SK-N-SH (cell line): ENCODE measurements at regions not wholly inside any gene's neighbourhood (a gene's known extent, or its start where the extent isn't known, plus 50 kb on each side); places are given as distances from the start of the nearest gene placed in this dataset.

Experiments
- CTCF ChIA-PET: fragments of 300-600, 350-600 bp; formaldehyde crosslinking; extraction: SDS; loops from one replicate; lab custom pipeline; 2021; lab: Yijun Ruan, JAX
- POLR2A ChIA-PET: fragments of 350-600 bp; sonication (Branson Sonifier 250); formaldehyde crosslinking; extraction: SDS; loops from one replicate; lab custom pipeline; 2020; ENCODE audit warnings: antibody characterized with exemption, inconsistent platforms; lab: Yijun Ruan, JAX
- DNase-seq: peaks from one replicate; pipeline ENCODE4 v3.0.0; 2012
- H2AFZ ChIP-seq: fragments of 200-600 bp; sonication (generic); 2 replicates; pipeline ENCODE4 v1.8.1; 2016; ENCODE audit warnings: antibody characterized with exemption, mild to moderate bottlenecking, low read depth
- H3F3A ChIP-seq: fragments of 200-600 bp; sonication (generic); replicated peaks from 2 replicates; pipeline ENCODE3; 2016; ENCODE audit warnings: antibody characterized with exemption, mild to moderate bottlenecking; ENCODE audit not compliant: insufficient read depth
- H3K27ac ChIP-seq, 2 experiments: fragments of 200-500 bp in 1 of 2; fragments of 200-600 bp in 1 of 2; sonication (Bioruptor generic) in 1 of 2; sonication (generic), shearing (Covaris generic) in 1 of 2; 2 replicates each; pipeline versions ENCODE4 v1.5.1 to v1.6.1; 2014 to 2016; ENCODE audit warnings: low read depth in 2 of 2, inconsistent platforms in 1 of 2, low read length in 1 of 2, mild to moderate bottlenecking in 1 of 2, mixed read lengths in 1 of 2
- H3K27me3 ChIP-seq: fragments of 200-600 bp; sonication (generic), shearing (Covaris generic); 2 replicates; pipeline ENCODE4 v1.6.1; 2016; ENCODE audit warnings: mixed run types; ENCODE audit not compliant: insufficient read depth
- H3K36me3 ChIP-seq, 2 experiments: fragments of 200-500 bp in 1 of 2; fragments of 200-600 bp in 1 of 2; sonication (Bioruptor generic) in 1 of 2; sonication (generic) in 1 of 2; replicated peaks in 1 of 2; 2 replicates each; pipeline versions ENCODE3 to v1.5.1; 2014 to 2016; ENCODE audit warnings: low read length in 1 of 2, mild to moderate bottlenecking in 1 of 2; ENCODE audit not compliant: insufficient read depth in 2 of 2, control insufficient read depth in 1 of 2
- H3K4me1 ChIP-seq, 2 experiments: fragments of 200-500 bp in 1 of 2; fragments of 200-600 bp in 1 of 2; sonication (Bioruptor generic) in 1 of 2; sonication (generic), shearing (Covaris generic) in 1 of 2; 2 replicates each; pipeline versions ENCODE4 v1.5.1 to v1.6.1; 2014 to 2016; ENCODE audit warnings: low read depth in 1 of 2, low read length in 1 of 2, mixed run types in 1 of 2; ENCODE audit not compliant: insufficient read depth in 2 of 2, control insufficient read depth in 1 of 2
- H3K4me2 ChIP-seq: fragments of 200-600 bp; sonication (generic), shearing (Covaris generic); 2 replicates; pipeline ENCODE4 v1.6.1; 2017; ENCODE audit warnings: mixed run types
- H3K4me3 ChIP-seq, 2 experiments: fragments of 200-500 bp in 1 of 2; fragments of 200-600 bp in 1 of 2; sonication (Bioruptor generic) in 1 of 2; sonication (generic), shearing (Covaris generic) in 1 of 2; 2 replicates each; pipeline versions ENCODE4 v1.5.1 to v1.8.1; 2014 to 2016; ENCODE audit warnings: low read depth in 2 of 2, inconsistent platforms in 1 of 2, low read length in 1 of 2, mild to moderate bottlenecking in 1 of 2, mixed read lengths in 1 of 2, moderate library complexity in 1 of 2
- H3K79me2 ChIP-seq: fragments of 200-600 bp; sonication (generic); 2 replicates; pipeline ENCODE4 v1.8.1; 2017; ENCODE audit warnings: mild to moderate bottlenecking; ENCODE audit not compliant: insufficient read depth
- H3K9ac ChIP-seq: fragments of 200-600 bp; sonication (generic); 2 replicates; pipeline ENCODE4 v1.6.1; 2017; ENCODE audit warnings: mixed run types
- H3K9me2 ChIP-seq: fragments of 200-600 bp; sonication (generic); 2 replicates; pipeline ENCODE4 v1.6.1; 2017; ENCODE audit warnings: mixed run types
- H3K9me3 ChIP-seq: fragments of 200-600 bp; sonication (generic); 2 replicates; pipeline ENCODE4 v1.6.1; 2017; ENCODE audit warnings: mixed run types, mild to moderate bottlenecking, moderate library complexity
- H4K20me1 ChIP-seq: fragments of 200-600 bp; sonication (generic); 2 replicates; pipeline ENCODE4 v1.6.1; 2017; ENCODE audit warnings: mild to moderate bottlenecking, mixed run types; ENCODE audit not compliant: insufficient read depth
- CHD2 ChIP-seq: fragments of 150-350 bp; IDR thresholded peaks from 2 replicates; pipeline ENCODE4 v1.6.1; 2018; ENCODE audit warnings: low read length; ENCODE audit not compliant: partially characterized antibody
- ELF1 ChIP-seq: IDR thresholded peaks from 2 replicates; pipeline ENCODE4 v1.4.0; 2012
- EZH2phosphoT487 ChIP-seq: fragments of 200-600 bp; sonication (generic); IDR thresholded peaks from 2 replicates; pipeline ENCODE4 v1.6.1; 2017; ENCODE audit warnings: low read depth, mixed run types, mild to moderate bottlenecking, antibody characterized with exemption, moderate library complexity, borderline replicate concordance
- FOSL2 ChIP-seq: IDR thresholded peaks from 2 replicates; pipeline ENCODE4 v1.4.0; 2012; ENCODE audit warnings: low read depth, mild to moderate bottlenecking, moderate library complexity, borderline replicate concordance
- FOXM1 ChIP-seq: IDR thresholded peaks from 2 replicates; pipeline ENCODE4 v1.4.0; 2012; ENCODE audit warnings: low read depth, mild to moderate bottlenecking
- GABPA ChIP-seq: IDR thresholded peaks from 2 replicates; pipeline ENCODE4 v1.4.0; 2012; ENCODE audit warnings: low read depth, mild to moderate bottlenecking
- JUND ChIP-seq: IDR thresholded peaks from 2 replicates; pipeline ENCODE4 v1.4.0; 2012
- POLR2AphosphoS5 ChIP-seq: IDR thresholded peaks from 2 replicates; pipeline ENCODE4 v1.6.1; 2012; ENCODE audit warnings: low read depth, low read length
- SMC3 ChIP-seq: IDR thresholded peaks from 2 replicates; pipeline ENCODE4 v1.6.1; 2012; ENCODE audit warnings: low read depth, low read length, improper control_type of control experiment
- TAF1 ChIP-seq: IDR thresholded peaks from 2 replicates; pipeline ENCODE4 v1.6.1; 2012; ENCODE audit warnings: low read depth, mild to moderate bottlenecking, low read length, moderate library complexity, borderline replicate concordance
- TEAD4 ChIP-seq: IDR thresholded peaks from 2 replicates; pipeline ENCODE4 v1.4.0; 2012; ENCODE audit warnings: mild to moderate bottlenecking, borderline replicate concordance; ENCODE audit not compliant: insufficient read depth
- WGBS: methylation state at CpG from one replicate; pipeline ENCODE4 v1.1.6; 2017; ENCODE audit warnings: low lambda C conversion rate; 5-methylcytosine and 5-hydroxymethylcytosine counted together
- TF ChIP-seq, protein P1 (sequence below): IDR thresholded peaks from 2 replicates; pipeline ENCODE4 v1.4.0; 2012; ENCODE audit warnings: low read depth
- TF ChIP-seq, protein P2 (sequence below): IDR thresholded peaks from 2 replicates; pipeline ENCODE4 v1.4.0; 2012; ENCODE audit warnings: low read depth, borderline replicate concordance
- TF ChIP-seq, protein P3 (sequence below): fragments of 150-350 bp; IDR thresholded peaks from 2 replicates; pipeline ENCODE4 v1.6.1; 2017; ENCODE audit warnings: antibody characterized with exemption, low read length, low read depth, borderline replicate concordance
- TF ChIP-seq, protein P4 (sequence below): IDR thresholded peaks from 2 replicates; pipeline ENCODE4; 2012
- TF ChIP-seq, protein P5 (sequence below): IDR thresholded peaks from 2 replicates; pipeline ENCODE4 v1.6.1; 2012; ENCODE audit warnings: mild to moderate bottlenecking, low read depth, low read length, moderate library complexity

DNA sequence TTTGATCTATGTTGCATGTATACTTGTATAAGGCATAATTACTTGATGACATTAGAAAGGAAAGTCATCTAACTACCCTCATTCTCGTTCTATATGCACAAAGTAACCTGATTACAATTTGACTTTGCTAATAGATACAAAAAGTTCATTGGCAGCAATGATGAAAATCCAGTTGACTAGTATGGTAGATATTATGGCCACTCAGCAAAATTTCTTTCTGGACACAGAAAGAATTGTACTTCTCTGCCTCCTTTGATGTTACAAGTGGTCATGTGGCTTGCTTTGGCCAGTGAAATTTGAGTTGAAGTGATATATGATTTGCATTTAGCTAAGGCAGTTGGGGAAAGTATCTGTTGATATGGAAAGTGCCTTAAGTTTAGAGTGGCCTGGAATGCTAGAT, 723.7 kb upstream of the ARRDC3 start:
- 55% methylated on average over 1 of the region's 1 CpG for WGBS

More for the DNA sequence above, 723.7 kb upstream of the ARRDC3 start:
- Histone ChIP-seq H3K9me3 (no peaks in the 10 kb centered on the region), H3K27me3 (no peaks in the 10 kb centered on the region), H4K20me1 (no peaks in the 10 kb centered on the region), H3K9ac (no peak overlapping the region), H3K27ac (no peak overlapping the region), H3K4me3 (no peak overlapping the region), H3K79me2 (no peaks in the 10 kb centered on the region), H3K9me2 (no peaks in the 10 kb centered on the region), H3K36me3 (no peaks in the 10 kb centered on the region), H3K4me2 (no peak overlapping the region), H2AFZ (no peak overlapping the region), H3K4me1 (no peaks in the 10 kb centered on the region), H3F3A (no peaks in the 10 kb centered on the region)
- POLR2A ChIA-PET: no interaction called here
- DNase-seq: no peak
- no peak for TF ChIP-seq GABPA
- TF ChIP-seq, protein P1, sequence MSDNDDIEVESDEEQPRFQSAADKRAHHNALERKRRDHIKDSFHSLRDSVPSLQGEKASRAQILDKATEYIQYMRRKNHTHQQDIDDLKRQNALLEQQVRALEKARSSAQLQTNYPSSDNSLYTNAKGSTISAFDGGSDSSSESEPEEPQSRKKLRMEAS: no peak
- TF ChIP-seq ELF1: no peak
- TF ChIP-seq POLR2AphosphoS5: no peak
- TF ChIP-seq FOXM1: no peak
- TF ChIP-seq JUND: no peak
- no peak for TF ChIP-seq TEAD4
- no peak for TF ChIP-seq SMC3
- TF ChIP-seq EZH2phosphoT487: no peak
- TF ChIP-seq FOSL2: no peak
- TF ChIP-seq TAF1: no peak
- TF ChIP-seq, protein P2, sequence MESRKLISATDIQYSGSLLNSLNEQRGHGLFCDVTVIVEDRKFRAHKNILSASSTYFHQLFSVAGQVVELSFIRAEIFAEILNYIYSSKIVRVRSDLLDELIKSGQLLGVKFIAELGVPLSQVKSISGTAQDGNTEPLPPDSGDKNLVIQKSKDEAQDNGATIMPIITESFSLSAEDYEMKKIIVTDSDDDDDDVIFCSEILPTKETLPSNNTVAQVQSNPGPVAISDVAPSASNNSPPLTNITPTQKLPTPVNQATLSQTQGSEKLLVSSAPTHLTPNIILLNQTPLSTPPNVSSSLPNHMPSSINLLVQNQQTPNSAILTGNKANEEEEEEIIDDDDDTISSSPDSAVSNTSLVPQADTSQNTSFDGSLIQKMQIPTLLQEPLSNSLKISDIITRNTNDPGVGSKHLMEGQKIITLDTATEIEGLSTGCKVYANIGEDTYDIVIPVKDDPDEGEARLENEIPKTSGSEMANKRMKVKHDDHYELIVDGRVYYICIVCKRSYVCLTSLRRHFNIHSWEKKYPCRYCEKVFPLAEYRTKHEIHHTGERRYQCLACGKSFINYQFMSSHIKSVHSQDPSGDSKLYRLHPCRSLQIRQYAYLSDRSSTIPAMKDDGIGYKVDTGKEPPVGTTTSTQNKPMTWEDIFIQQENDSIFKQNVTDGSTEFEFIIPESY: no peak
- TF ChIP-seq, protein P3, sequence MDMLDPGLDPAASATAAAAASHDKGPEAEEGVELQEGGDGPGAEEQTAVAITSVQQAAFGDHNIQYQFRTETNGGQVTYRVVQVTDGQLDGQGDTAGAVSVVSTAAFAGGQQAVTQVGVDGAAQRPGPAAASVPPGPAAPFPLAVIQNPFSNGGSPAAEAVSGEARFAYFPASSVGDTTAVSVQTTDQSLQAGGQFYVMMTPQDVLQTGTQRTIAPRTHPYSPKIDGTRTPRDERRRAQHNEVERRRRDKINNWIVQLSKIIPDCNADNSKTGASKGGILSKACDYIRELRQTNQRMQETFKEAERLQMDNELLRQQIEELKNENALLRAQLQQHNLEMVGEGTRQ: no peak
- TF ChIP-seq CHD2: no peak
- TF ChIP-seq, protein P4, sequence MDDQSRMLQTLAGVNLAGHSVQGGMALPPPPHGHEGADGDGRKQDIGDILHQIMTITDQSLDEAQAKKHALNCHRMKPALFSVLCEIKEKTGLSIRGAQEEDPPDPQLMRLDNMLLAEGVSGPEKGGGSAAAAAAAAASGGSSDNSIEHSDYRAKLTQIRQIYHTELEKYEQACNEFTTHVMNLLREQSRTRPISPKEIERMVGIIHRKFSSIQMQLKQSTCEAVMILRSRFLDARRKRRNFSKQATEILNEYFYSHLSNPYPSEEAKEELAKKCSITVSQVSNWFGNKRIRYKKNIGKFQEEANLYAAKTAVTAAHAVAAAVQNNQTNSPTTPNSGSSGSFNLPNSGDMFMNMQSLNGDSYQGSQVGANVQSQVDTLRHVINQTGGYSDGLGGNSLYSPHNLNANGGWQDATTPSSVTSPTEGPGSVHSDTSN: no peak
- TF ChIP-seq, protein P5, sequence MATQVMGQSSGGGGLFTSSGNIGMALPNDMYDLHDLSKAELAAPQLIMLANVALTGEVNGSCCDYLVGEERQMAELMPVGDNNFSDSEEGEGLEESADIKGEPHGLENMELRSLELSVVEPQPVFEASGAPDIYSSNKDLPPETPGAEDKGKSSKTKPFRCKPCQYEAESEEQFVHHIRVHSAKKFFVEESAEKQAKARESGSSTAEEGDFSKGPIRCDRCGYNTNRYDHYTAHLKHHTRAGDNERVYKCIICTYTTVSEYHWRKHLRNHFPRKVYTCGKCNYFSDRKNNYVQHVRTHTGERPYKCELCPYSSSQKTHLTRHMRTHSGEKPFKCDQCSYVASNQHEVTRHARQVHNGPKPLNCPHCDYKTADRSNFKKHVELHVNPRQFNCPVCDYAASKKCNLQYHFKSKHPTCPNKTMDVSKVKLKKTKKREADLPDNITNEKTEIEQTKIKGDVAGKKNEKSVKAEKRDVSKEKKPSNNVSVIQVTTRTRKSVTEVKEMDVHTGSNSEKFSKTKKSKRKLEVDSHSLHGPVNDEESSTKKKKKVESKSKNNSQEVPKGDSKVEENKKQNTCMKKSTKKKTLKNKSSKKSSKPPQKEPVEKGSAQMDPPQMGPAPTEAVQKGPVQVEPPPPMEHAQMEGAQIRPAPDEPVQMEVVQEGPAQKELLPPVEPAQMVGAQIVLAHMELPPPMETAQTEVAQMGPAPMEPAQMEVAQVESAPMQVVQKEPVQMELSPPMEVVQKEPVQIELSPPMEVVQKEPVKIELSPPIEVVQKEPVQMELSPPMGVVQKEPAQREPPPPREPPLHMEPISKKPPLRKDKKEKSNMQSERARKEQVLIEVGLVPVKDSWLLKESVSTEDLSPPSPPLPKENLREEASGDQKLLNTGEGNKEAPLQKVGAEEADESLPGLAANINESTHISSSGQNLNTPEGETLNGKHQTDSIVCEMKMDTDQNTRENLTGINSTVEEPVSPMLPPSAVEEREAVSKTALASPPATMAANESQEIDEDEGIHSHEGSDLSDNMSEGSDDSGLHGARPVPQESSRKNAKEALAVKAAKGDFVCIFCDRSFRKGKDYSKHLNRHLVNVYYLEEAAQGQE: no peak
- CTCF ChIA-PET: interaction anchor here (1.4 kb wide), 1 partner anchor 34 kb away, joined by 3 read pairs; no protein-coding TSS in a partner anchor
